Ovary (tissue), 3 donors: ENCODE measurements at regions not wholly inside any gene's neighbourhood (a gene's known extent, or its start where the extent isn't known, plus 50 kb on each side); places are given as distances from the start of the nearest gene placed in this dataset.

Source experiments
- CTCF ChIP-seq, 3 donors: fragments of 450-650 bp in 2 of 3; fragments of 200-600 bp in 1 of 3; IDR thresholded peaks; one replicate each; pipeline versions ENCODE4 v1.5.1 to v1.8.0; 2016 to 2022; ENCODE audit warnings: antibody characterized with exemption in 3 of 3, mild to moderate bottlenecking in 1 of 3
- POLR2A ChIP-seq: fragments of 450-650 bp; IDR thresholded peaks from one replicate; pipeline ENCODE4 v1.6.1; 2017; ENCODE audit warnings: antibody characterized with exemption, mild to moderate bottlenecking, moderate library complexity
- donor health status: DM: no; HTN: no; CAD: no.

- no peak for TF ChIP-seq CTCF (IDR thresholded peaks at IDR 0.05)
- TF ChIP-seq POLR2A: no peak
Observed at GRCh38 chr11:71363721-71364120, 84.5 kb downstream of the DHCR7 start.
